Glutamatergic neuron (in vitro differentiated cells): ENCODE measurements at regions not wholly inside any gene's neighbourhood (a gene's known extent, or its start where the extent isn't known, plus 50 kb on each side); places are given as distances from the start of the nearest gene placed in this dataset.
"Not testable (repeated sequence)": the region's sequence is repeated elsewhere in the genome, so short reads cannot be mapped to it uniquely, and the experiment has no call there.

Source experiments
- DNase-seq: peaks from one replicate; pipeline ENCODE4 v3.0.0; 2022
- H3K27ac Mint-ChIP-seq: one replicate; pipeline ENCODE4 v1.8.0; 2020; ENCODE audit warnings: mild to moderate bottlenecking, mixed read lengths, inconsistent platforms; ENCODE audit not compliant: unreplicated experiment
- H3K27me3 Mint-ChIP-seq: one replicate; pipeline ENCODE4 v1.8.0; 2020; ENCODE audit warnings: mild to moderate bottlenecking, moderate library complexity, mixed read lengths, inconsistent platforms; ENCODE audit not compliant: unreplicated experiment
- H3K36me3 Mint-ChIP-seq: one replicate; pipeline ENCODE4 v1.8.0; 2020; ENCODE audit warnings: mild to moderate bottlenecking, mixed read lengths, inconsistent platforms; ENCODE audit not compliant: unreplicated experiment
- H3K4me1 Mint-ChIP-seq: one replicate; pipeline ENCODE4 v1.8.0; 2020; ENCODE audit warnings: mild to moderate bottlenecking, low read depth, mixed read lengths, inconsistent platforms; ENCODE audit not compliant: unreplicated experiment
- H3K4me3 Mint-ChIP-seq: one replicate; pipeline ENCODE4 v1.8.0; 2020; ENCODE audit warnings: mild to moderate bottlenecking, mixed read lengths, inconsistent platforms; ENCODE audit not compliant: unreplicated experiment
- H3K9me3 Mint-ChIP-seq: one replicate; pipeline ENCODE4 v1.8.0; 2020; ENCODE audit warnings: mild to moderate bottlenecking, moderate library complexity, mixed read lengths, inconsistent platforms; ENCODE audit not compliant: unreplicated experiment
- CTCF ChIP-seq: fragments of 200-600 bp; sonication (generic); IDR thresholded peaks from one replicate; pipeline ENCODE4 v1.5.0; 2021; ENCODE audit not compliant: partially characterized antibody, unreplicated experiment

DNA sequence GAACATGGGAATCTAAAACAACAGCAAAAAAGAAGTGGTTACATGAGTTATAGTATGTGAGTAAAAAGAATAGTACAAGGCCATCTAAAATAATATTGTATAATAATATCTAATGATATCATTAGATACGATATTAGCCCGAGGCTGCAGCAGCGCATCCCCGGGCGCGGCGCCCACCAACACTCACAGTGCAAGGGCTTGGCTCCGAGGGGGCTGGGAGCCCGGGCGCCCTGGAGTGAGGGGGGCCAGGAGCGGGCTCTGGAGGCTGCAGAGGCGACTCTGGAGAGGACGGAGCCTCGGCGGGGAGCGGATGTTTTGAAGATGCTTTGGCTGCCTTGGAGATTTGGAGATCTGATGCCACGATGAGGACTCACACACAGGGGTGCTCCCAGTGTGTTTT, 68.1 kb upstream of the TMEM252 start:
- no peak for TF ChIP-seq CTCF
- no peak overlapping the region for H3K27ac Mint-ChIP-seq
- no peak for DNase-seq
- H3K36me3 Mint-ChIP-seq: no peaks in the 10 kb centered on the region
- no peak overlapping the region for H3K4me3 Mint-ChIP-seq
- H3K9me3 Mint-ChIP-seq: no peaks in the 10 kb centered on the region
- H3K27me3 Mint-ChIP-seq: peaks cover 2% of the 10 kb centered on the region
- H3K4me1 Mint-ChIP-seq: no peaks in the 10 kb centered on the region

GRCh38 chr9:68609901-68610415, 69.3 kb upstream of the TMEM252 start:
- H3K4me1 Mint-ChIP-seq: no peaks in the 10 kb centered on the region
- no peak for DNase-seq
- no peaks in the 10 kb centered on the region for H3K9me3 Mint-ChIP-seq
- no peak for TF ChIP-seq CTCF
- peaks cover 2% of the 10 kb centered on the region for H3K27me3 Mint-ChIP-seq
- no peak overlapping the region for H3K27ac Mint-ChIP-seq
- no peak overlapping the region for H3K4me3 Mint-ChIP-seq
- H3K36me3 Mint-ChIP-seq: no peaks in the 10 kb centered on the region

- Mint-ChIP-seq H3K36me3 (no peaks in the 10 kb centered on the region), H3K9me3 (no peaks in the 10 kb centered on the region), H3K27ac (no peak overlapping the region), H3K4me3 (no peak overlapping the region), H3K4me1 (no peaks in the 10 kb centered on the region), H3K27me3 (no peaks in the 10 kb centered on the region)
- no peak for TF ChIP-seq CTCF
- DNase-seq: no peak
These were observed 73.4 kb upstream of the TMEM252 start for GRCh38 chr9:68614121-68614520.

GRCh38 chr9:68617011-68617410, 76.3 kb upstream of the TMEM252 start:
- not testable (repeated sequence) for DNase-seq, H3K9me3 Mint-ChIP-seq, H3K27ac Mint-ChIP-seq, H3K27me3 Mint-ChIP-seq, H3K4me3 Mint-ChIP-seq, H3K36me3 Mint-ChIP-seq, H3K4me1 Mint-ChIP-seq

GRCh38 chr9:68619072-68619471, 78.4 kb upstream of the TMEM252 start:
- no peaks in the 10 kb centered on the region for H3K27me3 Mint-ChIP-seq
- TF ChIP-seq CTCF: no peak
- H3K4me3 Mint-ChIP-seq: no peak overlapping the region
- H3K36me3 Mint-ChIP-seq: no peaks in the 10 kb centered on the region
- H3K9me3 Mint-ChIP-seq: no peaks in the 10 kb centered on the region
- H3K27ac Mint-ChIP-seq: no peak overlapping the region
- no peaks in the 10 kb centered on the region for H3K4me1 Mint-ChIP-seq
- DNase-seq: no peak

GRCh38 chr9:68619636-68620035, 79.0 kb upstream of the TMEM252 start:
- H3K36me3 Mint-ChIP-seq: no peaks in the 10 kb centered on the region
- no peak overlapping the region for H3K27ac Mint-ChIP-seq
- no peaks in the 10 kb centered on the region for H3K27me3 Mint-ChIP-seq
- no peak for TF ChIP-seq CTCF
- H3K4me3 Mint-ChIP-seq: no peak overlapping the region
- H3K4me1 Mint-ChIP-seq: no peaks in the 10 kb centered on the region
- no peaks in the 10 kb centered on the region for H3K9me3 Mint-ChIP-seq
- no peak for DNase-seq
